Panc1 (cell line): ENCODE measurements at regions not wholly inside any gene's neighbourhood (a gene's known extent, or its start where the extent isn't known, plus 50 kb on each side); places are given as distances from the start of the nearest gene placed in this dataset.

Experiments used
- CTCF ChIP-seq: fragments of 450-650 bp; IDR thresholded peaks from 2 replicates; pipeline ENCODE4 v1.5.1; 2017; ENCODE audit warnings: mild to moderate bottlenecking
- POLR2AphosphoS5 ChIP-seq: IDR thresholded peaks from 2 replicates; pipeline ENCODE4 v1.6.1; 2012; ENCODE audit warnings: mild to moderate bottlenecking, low read depth, low read length, moderate library complexity
- REST ChIP-seq, 2 experiments: IDR thresholded peaks; 2 replicates each; pipeline ENCODE4 v1.6.1; 2011 to 2012; ENCODE audit warnings: low read depth in 2 of 2, control low read depth in 1 of 2, low read length in 1 of 2, mild to moderate bottlenecking in 1 of 2, moderate library complexity in 1 of 2; ENCODE audit not compliant: insufficient read depth in 1 of 2
- TCF7L2 ChIP-seq: IDR thresholded peaks from 2 replicates; pipeline ENCODE4 v1.6.1; 2011; ENCODE audit warnings: mild to moderate bottlenecking, low read depth, low read length, inconsistent platforms

GRCh38 chr7:70940597-70940996, 191.3 kb upstream of the GALNT17 start:
- TF ChIP-seq CTCF (no peak), POLR2AphosphoS5 (no peak), TCF7L2 (no peak), REST (IDR thresholded peaks at IDR 0.05; ENCODE audit: insufficient read depth in 1 of 2, low read depth in 2 of 2, low read length in 1 of 2) (no peak)
